ENCODE measurements at regions not wholly inside any gene's neighbourhood (a gene's known extent, or its start where the extent isn't known, plus 50 kb on each side); places are given as distances from the start of the nearest gene placed in this dataset.

- DNase-seq = no peak
- no peaks in the 10 kb centered on the region for H3K4me1 ChIP-seq (ENCODE audit: low read length)
- H3K27ac ChIP-seq (ENCODE audit: low read length) = no peak overlapping the region
- no peaks in the 10 kb centered on the region for H3K79me2 ChIP-seq (ENCODE audit: low read length)
- H3F3A ChIP-seq (ENCODE audit: insufficient read depth, low read length) = no peaks in the 10 kb centered on the region
- H3K9ac ChIP-seq (ENCODE audit: low read length) = no peak overlapping the region
- no peaks in the 10 kb centered on the region for H3K36me3 ChIP-seq (replicated peaks; ENCODE audit: insufficient read depth, low read length)
- no peak overlapping the region for H3K4me2 ChIP-seq (ENCODE audit: low read depth, low read length)
- TF ChIP-seq EZH2phosphoT487 (IDR thresholded peaks at IDR 0.05; ENCODE audit: low read length) (no peak), EZH2 (optimal IDR thresholded peaks at IDR 0.05; ENCODE audit: low read depth, low read length) (no peak), CTCF (IDR thresholded peaks at IDR 0.05; ENCODE audit: low read length) (no peak)
- H3K9me3 ChIP-seq (replicated peaks; ENCODE audit: insufficient read depth, low read length) = no peaks in the 10 kb centered on the region
- H3K9me2 ChIP-seq (replicated peaks; ENCODE audit: insufficient read depth, low read length) = no peaks in the 10 kb centered on the region
- H3K27me3 ChIP-seq (replicated peaks; ENCODE audit: insufficient read depth, low read length) = no peaks in the 10 kb centered on the region
- no peaks in the 10 kb centered on the region for H4K20me1 ChIP-seq (ENCODE audit: insufficient read depth, low read length)
- H3K4me3 ChIP-seq (ENCODE audit: low read length) = no peak overlapping the region
- no peak overlapping the region for H2AFZ ChIP-seq (ENCODE audit: low read length)
These were observed 393.4 kb downstream of the TFEC start for GRCh38 chr7:115637128-115637527.

GRCh38 chr7:115635876-115636275, 394.7 kb downstream of the TFEC start:
- no peaks in the 10 kb centered on the region for H3K4me1 ChIP-seq (ENCODE audit: low read length)
- no peak overlapping the region for H3K4me2 ChIP-seq (ENCODE audit: low read depth, low read length)
- DNase-seq = no peak
- no peak overlapping the region for H2AFZ ChIP-seq (ENCODE audit: low read length)
- no peak overlapping the region for H3K4me3 ChIP-seq (ENCODE audit: low read length)
- H3K36me3 ChIP-seq (replicated peaks; ENCODE audit: insufficient read depth, low read length) = no peaks in the 10 kb centered on the region
- no peaks in the 10 kb centered on the region for H3K9me2 ChIP-seq (replicated peaks; ENCODE audit: insufficient read depth, low read length)
- no peaks in the 10 kb centered on the region for H3K9me3 ChIP-seq (replicated peaks; ENCODE audit: insufficient read depth, low read length)
- H3K27me3 ChIP-seq (replicated peaks; ENCODE audit: insufficient read depth, low read length) = no peaks in the 10 kb centered on the region
- no peaks in the 10 kb centered on the region for H4K20me1 ChIP-seq (ENCODE audit: insufficient read depth, low read length)
- H3K9ac ChIP-seq (ENCODE audit: low read length) = no peak overlapping the region
- H3K79me2 ChIP-seq (ENCODE audit: low read length) = no peaks in the 10 kb centered on the region
- H3K27ac ChIP-seq (ENCODE audit: low read length) = no peak overlapping the region
- TF ChIP-seq EZH2 (optimal IDR thresholded peaks at IDR 0.05; ENCODE audit: low read depth, low read length) = no peak
- no peak for TF ChIP-seq EZH2phosphoT487 (IDR thresholded peaks at IDR 0.05; ENCODE audit: low read length)
- no peak for TF ChIP-seq CTCF (IDR thresholded peaks at IDR 0.05; ENCODE audit: low read length)
- H3F3A ChIP-seq (ENCODE audit: insufficient read depth, low read length) = no peaks in the 10 kb centered on the region

GRCh38 chr7:115635376-115635775, 395.2 kb downstream of the TFEC start:
- Histone ChIP-seq H3K36me3 (replicated peaks; ENCODE audit: insufficient read depth, low read length) (no peaks in the 10 kb centered on the region), H3K4me3 (ENCODE audit: low read length) (no peak overlapping the region), H3K79me2 (ENCODE audit: low read length) (no peaks in the 10 kb centered on the region), H3K9me3 (replicated peaks; ENCODE audit: insufficient read depth, low read length) (no peaks in the 10 kb centered on the region), H3K4me2 (ENCODE audit: low read depth, low read length) (no peak overlapping the region), H3K27me3 (replicated peaks; ENCODE audit: insufficient read depth, low read length) (no peaks in the 10 kb centered on the region), H3K4me1 (ENCODE audit: low read length) (no peaks in the 10 kb centered on the region), H3F3A (ENCODE audit: insufficient read depth, low read length) (no peaks in the 10 kb centered on the region), H3K27ac (ENCODE audit: low read length) (no peak overlapping the region), H2AFZ (ENCODE audit: low read length) (no peak overlapping the region), H4K20me1 (ENCODE audit: insufficient read depth, low read length) (no peaks in the 10 kb centered on the region), H3K9ac (ENCODE audit: low read length) (no peak overlapping the region), H3K9me2 (replicated peaks; ENCODE audit: insufficient read depth, low read length) (no peaks in the 10 kb centered on the region)
- TF ChIP-seq EZH2phosphoT487 (IDR thresholded peaks at IDR 0.05; ENCODE audit: low read length) = no peak
- no peak for TF ChIP-seq EZH2 (optimal IDR thresholded peaks at IDR 0.05; ENCODE audit: low read depth, low read length)
- no peak for TF ChIP-seq CTCF (IDR thresholded peaks at IDR 0.05; ENCODE audit: low read length)
- no peak for DNase-seq
